ENCODE measurements at regions not wholly inside any gene's neighbourhood (a gene's known extent, or its start where the extent isn't known, plus 50 kb on each side); places are given as distances from the start of the nearest gene placed in this dataset.

DNA sequence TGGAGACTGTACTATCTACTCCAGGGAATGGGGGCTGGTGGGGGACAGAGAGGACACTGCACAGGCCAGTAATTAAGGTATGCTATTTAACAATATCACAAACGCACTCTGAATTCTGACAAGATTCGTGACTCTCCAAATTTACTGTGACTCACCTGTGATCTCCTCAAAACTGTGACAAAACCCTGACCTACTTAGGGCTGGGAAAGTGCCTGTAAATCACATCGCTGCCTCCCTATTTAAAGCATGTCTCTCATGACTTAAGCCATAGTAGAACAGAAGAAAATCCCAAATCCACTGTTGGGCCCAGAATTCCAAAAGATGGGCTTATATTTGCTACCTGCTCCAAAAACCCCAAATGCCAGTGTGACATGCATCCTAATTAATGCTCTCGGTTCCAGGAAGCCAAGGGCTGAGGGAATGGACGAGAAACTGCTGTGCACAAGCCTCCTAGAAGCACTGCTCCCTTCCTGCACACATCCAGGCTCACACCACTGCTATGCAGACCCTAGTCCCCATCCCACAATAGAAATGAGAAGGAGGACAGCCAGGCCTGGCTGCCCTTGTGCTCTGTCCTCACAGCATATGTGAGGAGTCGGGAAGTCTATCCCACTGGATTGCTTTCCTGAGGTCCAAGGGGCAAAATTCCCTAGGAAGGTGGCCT lies 187.7 kb upstream of the CHRNA7 start:
- no peak for DNase-seq

DNA sequence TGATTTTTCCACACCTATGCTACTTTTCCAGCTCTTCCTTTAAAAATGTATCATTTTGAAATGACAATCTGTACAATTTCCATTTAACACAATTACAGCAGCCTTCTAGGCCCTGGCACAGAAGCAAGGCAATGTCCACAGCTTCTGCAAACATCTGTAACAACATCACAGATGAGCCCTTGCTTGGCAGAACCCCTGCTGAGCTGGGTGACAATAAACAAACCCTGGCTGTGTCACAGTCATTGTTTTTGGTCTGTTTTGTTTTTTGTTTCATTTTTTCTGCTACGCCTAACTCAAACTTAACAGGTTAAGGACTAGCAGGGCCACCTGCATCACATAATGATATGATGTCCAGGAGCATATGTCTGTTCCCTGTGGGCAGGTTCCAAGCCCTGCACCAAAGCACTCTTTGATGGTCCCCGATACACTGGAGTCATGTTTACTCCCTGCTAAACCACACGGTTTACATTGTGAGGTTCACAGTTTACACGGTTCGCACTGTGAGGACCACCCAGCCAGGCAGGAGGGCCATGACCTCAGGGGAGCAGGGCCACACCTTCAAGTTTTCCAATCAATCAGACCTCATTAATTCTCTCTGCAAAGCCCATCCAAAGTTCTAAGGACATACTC lies 186.8 kb upstream of the CHRNA7 start:
- DNase-seq = no peak

DNA sequence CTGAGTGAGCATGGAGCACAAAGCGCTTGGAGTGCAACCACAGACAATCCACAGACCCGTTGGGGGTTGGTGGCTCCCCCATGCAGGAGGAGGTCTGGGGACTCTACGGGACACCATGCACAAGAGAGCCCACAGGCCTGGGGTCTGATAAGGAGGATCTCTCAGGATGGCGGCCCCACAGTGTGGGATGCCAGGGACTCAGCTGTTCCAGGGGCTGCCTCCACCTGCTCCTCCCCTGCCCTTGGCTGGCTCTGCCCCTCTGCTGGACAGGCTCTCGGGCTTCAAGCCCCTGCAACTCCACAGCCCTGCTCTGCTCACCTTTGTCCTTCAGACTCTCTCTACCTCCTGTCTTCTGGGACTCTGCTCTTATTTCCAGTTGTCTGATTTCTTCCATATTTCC lies 184.5 kb upstream of the CHRNA7 start:
- DNase-seq = no peak

DNA sequence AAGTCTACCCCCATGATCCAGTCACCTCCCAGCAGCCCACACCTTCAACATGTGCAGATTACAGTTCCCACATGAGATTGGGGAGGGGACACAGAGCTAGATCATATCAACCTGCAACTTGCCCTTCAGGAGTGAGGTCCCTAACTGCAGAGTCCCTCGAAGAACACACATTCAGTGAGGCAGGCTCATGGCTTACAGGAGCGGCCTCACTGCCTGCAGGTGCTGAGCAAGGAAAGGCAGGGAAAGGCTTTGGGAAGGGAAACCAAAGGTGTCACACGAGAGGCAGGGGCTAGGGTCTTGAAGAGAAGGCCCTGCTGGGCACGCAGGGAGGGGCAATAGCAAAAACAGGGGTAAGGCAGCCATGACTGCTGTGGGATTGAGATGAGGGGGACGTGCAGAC lies 182.4 kb upstream of the CHRNA7 start:
- no peak for DNase-seq

DNA sequence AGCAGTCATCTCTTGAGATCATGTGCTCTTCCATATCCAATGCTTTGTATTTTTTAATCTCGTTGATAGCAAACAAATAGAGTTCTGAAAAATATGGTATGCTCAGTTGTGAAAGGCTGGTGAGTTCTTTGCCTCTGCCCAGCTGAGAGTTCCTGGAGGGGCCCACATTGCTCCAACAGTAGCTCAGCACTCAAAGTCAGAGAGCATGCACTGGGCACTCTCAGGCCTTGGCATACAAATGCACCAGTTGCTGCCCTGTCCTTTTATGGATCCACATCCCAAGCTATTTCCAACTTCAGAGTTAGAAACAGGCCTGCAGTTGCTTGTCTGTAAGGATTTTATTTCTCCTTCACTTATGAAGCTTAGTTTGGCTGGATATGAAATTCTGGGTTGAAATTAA lies 181.7 kb upstream of the CHRNA7 start:
- DNase-seq = no peak

DNA sequence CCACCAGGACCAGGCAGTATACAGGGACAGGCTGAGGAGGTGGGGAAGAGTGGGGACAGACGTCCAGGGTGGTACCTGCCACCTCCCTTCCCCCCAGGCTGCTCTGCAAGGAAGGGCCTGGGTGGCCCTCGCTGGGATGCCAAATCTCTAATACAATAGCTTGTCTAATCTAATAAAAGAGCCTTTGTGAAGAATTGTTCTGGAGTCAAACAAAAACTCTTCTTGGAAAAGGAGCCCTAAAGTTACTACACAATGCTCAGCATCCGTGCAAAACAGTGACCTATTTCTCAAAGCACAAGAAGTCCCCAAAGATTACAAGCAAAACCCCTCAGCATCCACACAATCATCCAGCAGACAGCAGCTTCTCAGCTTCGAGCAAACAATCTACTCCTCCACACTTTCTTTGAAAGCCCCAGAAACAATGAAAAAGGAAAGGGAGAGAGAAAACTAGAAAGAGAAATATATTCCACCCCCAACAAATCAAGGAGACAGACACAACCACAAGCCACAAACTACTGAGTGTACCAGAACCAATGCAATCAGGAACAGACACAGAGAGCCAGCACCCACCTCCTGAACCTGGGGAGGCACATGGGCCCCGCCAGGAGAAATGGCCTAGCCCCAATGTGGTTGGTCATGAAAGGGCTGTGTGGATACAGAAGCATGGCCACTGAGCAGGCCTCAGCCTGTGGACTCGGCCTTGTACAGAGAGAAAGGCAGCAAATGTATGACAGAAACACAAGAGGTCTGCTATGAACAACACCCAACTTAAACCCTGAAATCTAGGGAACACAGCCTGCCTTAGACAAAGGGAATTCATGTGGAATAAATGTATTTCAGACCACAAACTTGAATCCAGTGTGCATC lies 177.1 kb upstream of the CHRNA7 start:
- DNase-seq = no peak

DNA sequence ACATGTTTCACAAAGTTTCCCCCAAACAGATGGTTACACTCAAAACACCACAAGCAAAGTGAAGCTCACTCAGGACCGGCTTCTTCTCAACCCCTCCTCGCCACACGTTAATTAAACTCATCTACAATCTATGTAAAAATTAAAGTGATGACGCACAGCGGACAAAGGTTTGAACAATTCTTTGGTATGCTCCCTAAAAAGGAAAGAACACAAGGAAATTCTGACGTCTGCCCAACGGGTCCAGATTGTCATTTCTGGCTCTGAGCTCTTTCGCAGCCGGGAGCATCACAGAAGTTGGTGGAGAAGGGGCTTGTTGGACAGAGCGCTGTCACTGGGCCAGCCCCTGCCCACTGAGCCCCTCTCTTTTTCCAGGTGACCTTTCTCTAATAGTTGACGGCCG lies 173.7 kb upstream of the CHRNA7 start:
- DNase-seq = no peak

DNA sequence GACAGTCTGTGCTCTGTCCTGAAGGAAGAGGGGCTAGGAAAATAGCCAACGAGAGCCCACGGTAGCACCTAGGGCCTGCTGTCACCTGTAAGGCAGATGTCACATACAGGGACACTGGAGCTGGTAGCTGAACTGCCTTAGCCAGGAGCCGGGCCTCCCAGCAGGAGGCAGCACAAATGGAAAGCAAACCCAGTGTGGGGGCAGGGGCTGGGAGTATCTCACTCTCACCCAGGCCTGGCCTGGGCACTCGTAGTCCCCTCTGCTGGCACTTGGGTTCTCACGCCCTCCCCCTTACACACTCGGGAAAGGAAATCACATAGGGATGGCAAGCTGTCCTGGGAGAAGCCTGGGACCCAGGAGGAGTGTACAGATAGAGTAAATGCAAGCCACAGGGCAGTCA lies 173.1 kb upstream of the CHRNA7 start:
- no peak for DNase-seq

DNA sequence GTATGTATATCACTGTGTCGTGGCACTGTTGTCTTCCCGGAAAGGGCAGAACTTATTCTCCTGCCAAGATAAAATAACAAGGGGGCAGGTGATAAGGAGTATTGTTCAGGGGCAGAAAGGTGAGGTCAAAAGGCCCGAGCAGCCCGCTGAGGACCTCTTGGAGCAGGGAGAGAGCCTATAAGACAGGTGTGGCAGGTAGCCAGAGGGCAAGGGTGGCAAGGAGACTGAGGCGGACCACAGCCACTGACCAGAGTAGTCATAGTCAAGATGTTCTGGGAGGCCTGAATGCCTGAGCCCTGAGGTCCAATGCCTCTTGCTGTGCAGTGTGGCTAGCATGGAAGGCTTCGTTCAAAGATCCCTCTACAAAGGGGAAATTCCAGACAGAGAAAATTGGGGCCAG lies 172.3 kb upstream of the CHRNA7 start:
- no peak for DNase-seq

DNA sequence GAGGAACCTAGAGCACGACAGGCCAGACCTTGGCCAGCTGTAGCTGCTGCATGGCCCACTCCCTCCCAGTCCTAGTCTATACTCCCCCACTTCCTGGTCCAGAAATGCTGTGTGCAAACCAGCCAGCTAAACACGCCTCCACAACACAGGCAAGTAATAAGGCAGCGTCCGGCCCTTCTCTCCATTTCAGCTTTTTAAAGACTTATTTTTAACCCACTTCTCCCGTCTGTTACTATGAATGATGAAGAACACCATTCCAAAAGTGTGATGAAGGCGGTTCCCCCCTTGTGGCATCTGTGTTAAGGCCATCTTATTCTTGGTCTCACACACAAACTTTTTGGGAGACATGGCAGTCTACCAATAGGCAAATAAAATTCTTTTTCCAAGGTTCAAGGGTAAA lies 164.1 kb upstream of the CHRNA7 start:
- DNase-seq = no peak

DNA sequence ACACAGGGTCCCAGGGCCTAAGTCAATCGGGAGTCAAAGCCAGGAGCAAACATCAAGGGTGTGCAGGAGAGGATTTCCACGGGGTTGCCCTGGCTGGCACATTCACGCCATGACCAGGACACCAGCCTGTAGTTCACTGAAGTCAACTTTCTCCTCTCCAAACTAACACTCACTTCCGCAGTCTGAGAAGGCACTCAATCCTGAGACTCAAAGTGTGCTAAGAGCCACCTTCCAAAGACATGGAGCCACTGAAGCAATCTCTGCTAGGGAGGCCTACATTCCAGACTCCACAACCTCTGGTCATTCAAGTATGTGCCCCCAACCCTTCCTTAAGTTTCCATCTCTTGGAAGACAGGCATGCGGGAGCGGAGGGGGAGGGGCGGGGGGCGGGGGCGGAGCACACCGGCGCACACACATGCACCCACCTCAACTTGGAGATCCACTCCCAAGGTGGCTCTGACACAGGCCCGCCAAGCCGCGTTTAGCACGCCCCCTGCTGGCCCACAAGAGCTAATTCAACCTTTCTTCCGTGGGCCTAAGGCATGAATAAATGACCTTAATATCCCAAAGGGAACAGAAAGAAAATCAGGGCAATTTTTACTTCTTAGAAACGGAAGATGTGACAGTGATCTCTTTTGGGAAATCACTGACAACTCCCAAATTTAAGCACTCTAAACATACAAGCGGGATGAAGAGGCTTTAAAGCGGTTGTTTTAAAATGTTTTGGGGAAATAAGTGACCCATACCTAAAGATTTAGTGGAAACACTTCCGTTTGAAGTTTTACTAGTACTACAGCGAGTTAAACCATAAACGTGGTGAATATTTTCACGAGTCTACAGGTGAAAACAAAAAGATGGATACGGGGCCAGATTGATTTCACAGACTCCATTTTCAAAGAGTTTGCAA lies 162.5 kb upstream of the CHRNA7 start:
- DNase-seq = peak; percentile 1

DNA sequence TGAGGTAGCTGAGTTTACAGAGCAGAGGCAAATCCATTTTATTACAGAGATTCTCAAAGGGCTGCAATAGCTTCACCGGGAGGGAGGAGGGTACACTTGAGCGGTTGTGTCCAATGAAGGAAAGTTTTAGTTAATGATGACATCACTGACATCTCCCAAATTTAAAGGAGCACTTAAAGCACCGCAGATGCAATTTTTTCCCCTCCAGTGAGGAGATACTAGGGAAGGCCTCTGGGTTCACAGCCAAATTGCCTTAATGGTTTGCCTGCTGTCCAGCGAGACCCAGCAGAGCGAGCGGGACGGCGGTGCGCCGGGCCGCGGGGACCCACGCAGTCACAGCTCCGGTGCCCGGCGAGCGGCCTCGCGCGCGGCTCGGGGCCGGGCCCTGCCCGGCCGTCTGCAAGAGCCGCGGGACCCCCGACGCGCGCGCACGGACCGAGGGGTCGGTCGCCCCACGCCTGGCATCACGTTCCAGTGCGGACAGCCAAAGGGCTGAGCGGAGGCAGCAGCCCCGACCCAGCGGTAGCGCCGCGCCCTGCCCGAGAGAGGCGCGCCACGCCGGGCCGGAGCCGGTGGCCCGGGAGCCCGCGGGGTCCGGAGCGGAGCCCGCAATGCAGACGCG lies 160.5 kb upstream of the CHRNA7 start:
- DNase-seq = no peak

DNA sequence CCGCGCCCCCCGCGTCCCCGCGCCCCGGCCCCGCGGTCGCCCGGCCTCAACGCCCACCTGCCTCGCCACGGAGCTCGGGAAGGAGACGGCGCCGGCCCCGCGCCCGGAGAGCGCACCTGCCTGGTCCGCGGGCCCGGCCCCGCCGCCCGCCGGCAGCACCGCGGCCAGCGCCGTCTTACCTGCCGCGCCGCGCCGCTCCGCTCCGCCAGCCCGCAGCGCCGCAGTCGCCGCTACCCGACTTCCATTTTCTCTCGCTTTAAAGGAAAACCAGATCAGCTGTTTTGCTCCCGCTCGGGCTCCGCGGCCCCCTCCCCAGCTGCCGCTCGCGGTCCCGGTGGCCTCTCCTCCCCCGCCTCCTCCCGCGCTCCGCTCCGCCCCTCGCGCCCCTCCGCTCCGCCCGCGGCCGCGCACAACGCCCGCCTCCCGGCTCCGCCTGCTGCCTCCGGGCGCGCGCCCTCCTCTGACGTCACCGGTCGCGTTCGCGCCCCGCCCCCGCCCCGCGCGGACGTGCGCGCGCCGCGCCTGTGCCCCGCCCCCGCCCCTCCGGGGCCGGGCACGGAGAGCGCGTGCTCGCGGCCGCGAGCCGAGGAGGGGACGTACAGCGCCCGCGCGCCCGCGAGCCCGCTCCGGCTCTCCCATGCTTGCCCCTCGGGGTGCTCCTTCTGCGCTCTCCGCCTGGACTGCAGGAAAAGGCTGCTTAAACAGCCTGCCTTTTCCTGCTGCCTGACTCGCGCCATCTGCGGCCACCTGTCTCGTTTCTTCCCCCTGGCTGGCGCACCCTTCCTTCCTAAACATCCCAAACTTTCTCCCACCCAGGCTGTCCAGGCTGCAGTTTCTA lies 159.8 kb upstream of the CHRNA7 start, which contains the start of gene OTUD7A:
Gene OTUD7A, minus strand, starts transcription at position 346 of the 838 bp plus-strand sequence.
- DNase-seq = peak; percentile 39

DNA sequence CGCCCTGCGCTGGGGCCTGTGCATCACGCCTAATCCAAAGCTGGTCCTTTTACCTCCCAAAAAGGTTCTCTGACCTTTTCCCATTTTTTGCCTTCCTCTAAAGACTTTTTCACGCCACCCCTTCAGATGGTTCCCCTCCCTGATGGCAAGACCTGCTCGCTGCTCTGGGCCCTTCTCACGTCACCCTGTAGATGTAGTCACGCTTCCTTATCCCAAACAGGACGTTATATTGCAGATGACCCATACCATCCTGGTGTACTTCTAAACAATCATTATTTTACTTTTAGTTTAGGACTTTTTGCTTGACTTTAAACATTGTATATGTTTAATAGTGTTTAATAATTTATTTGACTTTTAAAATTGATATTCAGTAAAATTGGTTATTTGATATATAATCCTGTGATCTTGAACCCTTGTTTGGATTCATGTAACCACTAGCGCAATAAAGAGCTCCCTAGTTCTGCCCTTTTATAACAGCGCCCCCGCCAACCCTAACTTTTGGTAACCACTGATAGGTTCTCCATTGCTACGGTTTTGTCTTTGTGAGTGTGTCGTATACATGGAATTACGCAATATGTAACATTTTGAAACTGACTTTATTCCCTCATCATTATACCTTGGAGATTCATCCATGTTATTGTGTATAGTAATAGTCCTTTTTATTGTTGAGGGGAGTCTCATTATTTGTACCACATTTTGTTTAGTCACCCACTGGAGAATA lies 159.0 kb upstream of the CHRNA7 start:
- DNase-seq = no peak

DNA sequence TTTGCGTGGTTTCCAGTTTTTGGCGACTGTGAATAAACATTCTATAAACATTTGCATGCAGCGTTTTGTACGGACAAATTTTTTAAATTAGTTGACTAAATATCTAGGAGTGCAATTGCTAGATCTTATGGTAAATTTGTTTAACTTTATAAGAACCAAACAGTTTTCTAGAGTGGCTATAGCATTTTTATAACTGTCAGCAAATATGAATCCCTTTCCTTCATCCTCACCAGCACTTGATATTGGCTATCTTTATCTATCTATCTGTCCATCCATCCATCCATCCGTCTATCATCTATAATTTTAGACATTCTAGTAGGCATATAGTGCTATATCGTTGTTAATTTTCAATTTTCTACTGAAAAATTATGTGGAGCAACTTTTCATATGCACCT lies 158.4 kb upstream of the CHRNA7 start:
- DNase-seq = no peak

DNA sequence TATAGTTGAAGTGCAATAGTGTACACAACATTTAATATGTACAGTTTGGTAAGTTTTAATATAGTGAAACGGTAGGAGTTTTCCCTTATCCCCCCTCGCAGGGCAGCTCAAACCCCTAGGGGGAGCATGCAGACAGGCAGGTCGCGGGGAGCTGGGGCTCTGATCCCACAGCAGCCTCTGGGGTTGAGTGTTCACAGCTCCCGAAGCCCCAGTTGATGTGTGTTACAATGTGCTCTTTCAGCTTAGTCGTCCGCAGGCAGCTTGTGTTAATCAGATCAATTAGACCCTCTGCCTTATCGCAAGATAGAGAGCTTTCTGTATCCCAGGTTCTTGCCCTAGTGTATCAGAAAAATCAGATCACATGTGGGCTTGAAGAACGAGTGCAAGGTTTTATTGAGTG lies 143.1 kb upstream of the CHRNA7 start:
- DNase-seq = no peak

DNA sequence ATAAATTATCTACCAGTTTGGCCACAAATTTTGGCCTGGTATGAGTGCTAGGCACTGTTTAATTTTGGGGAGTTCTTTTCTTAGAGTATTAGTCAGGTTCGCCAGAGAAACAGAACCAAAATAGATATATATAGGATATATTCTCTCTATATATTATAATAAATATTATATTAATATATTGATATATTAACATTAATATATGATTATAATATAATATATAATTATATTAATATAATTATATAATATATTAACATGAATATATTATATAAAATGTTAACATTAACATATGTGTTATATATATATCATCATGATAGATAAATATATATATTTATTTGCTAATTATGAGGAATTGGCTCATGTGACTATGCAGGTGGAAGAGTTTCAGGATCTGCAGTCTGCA lies 137.8 kb upstream of the CHRNA7 start:
- no peak for DNase-seq

DNA sequence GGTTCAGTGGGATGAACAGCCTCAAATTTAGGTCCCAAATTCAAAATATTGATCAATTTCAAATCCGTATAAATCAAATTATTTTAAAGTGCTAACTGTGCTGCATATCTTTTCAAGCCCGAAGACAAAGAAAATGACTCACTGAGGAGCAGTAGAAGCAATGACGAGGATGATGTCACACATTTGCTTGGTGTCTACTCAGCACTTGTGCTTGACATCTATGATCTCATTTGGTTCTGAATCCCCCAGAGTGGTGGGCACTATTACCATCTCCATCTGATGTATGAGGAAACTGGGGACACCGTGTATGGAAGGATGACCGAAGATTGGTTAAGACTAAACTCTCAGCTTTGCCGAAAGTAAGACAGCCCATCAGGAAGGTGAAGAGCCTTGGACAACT lies 136.5 kb upstream of the CHRNA7 start:
- DNase-seq = no peak

DNA sequence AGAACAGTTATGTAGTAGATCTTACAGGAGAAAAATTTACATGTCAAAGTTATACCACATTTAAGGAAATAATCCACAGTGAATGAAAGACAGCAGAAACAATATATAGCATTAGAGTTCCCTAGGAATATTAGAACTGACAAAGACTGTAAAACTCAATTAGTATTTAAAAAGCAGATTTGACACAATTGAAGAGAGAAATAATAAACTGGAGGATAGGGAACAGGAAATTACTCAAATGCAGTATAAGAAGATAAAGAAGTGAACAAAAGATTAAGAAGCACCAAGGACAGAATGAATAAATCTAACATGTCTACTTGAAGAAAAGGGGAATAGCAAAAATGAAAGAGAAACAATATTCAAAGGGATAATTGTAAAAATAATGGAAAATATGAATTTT lies 132.6 kb upstream of the CHRNA7 start:
- DNase-seq = no peak

DNA sequence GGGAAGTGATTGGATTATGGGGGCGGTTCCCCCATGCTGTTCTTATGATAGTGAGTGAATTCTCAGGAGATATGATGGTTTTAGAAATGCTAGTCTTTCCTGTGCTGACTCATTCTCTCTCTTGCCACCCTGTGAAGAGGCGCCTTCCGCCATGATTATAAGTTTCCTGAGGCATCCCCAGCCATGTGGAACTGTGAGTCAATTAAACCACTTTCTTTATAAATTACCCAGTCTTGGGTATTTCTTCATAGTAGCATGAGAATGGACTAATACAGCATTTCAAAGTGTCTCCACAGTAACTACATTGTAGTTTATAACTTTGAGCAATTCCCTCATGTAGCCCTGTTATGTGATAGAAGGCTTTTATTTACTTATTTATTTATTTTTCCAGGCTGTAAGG lies 128.8 kb upstream of the CHRNA7 start:
- no peak for DNase-seq

DNA sequence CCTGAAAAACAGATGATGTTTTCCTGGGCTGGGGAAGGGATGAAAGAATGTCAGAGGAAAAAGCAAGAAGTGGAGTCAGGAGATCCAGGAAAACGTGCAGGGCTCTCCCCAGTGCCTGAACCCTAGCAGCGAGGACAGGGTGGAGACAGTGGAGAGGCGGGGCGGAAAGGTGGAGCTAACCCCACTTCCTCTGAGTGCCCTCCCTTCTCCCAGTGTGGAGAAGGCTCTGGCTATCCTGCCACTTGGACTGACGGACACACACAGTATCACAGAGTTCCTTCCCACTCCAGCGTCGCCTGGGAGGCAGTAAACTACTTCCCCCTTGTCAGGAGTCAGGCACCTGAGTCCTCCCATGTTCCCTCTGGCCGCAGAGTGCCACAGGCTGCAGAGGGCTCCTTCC lies 125.3 kb upstream of the CHRNA7 start:
- DNase-seq = no peak

Measured in NCI-H226 (cell line).